ENCODE measurements at regions not wholly inside any gene's neighbourhood (a gene's known extent, or its start where the extent isn't known, plus 50 kb on each side); places are given as distances from the start of the nearest gene placed in this dataset.
"Not testable (repeated sequence)": the region's sequence is repeated elsewhere in the genome, so short reads cannot be mapped to it uniquely, and the experiment has no call there.

- no peak for DNase-seq
Measured at GRCh38 chr4:188754372-188755002, 615.2 kb downstream of the TRIML1 start.

- DNase-seq, result no peak
Measured at GRCh38 chr4:188767496-188767895, 628.3 kb downstream of the TRIML1 start.

GRCh38 chr4:188778905-188779304 lies 639.7 kb downstream of the TRIML1 start:
- no peak for DNase-seq

- DNase-seq, result no peak
Measured at GRCh38 chr4:188779581-188779980, 640.3 kb downstream of the TRIML1 start.

- DNase-seq, result no peak
Measured at GRCh38 chr4:188780028-188780427, 640.8 kb downstream of the TRIML1 start.

GRCh38 chr4:188780686-188781085 lies 641.4 kb downstream of the TRIML1 start:
- DNase-seq, result no peak

- DNase-seq, result no peak
Measured at GRCh38 chr4:188781655-188782054, 642.4 kb downstream of the TRIML1 start.

- no peak for DNase-seq
Measured at GRCh38 chr4:188783175-188783574, 643.9 kb downstream of the TRIML1 start.

GRCh38 chr4:188783606-188784160 lies 644.4 kb downstream of the TRIML1 start:
- peak in 1 of 3 experiments; percentile 8 for DNase-seq

- not testable (repeated sequence) for DNase-seq
Measured at GRCh38 chr4:188796600-188796999, 657.4 kb downstream of the TRIML1 start.

- not testable (repeated sequence) for DNase-seq
Measured at GRCh38 chr4:188797011-188797410, 657.8 kb downstream of the TRIML1 start.

GRCh38 chr4:188804861-188805260 lies 665.6 kb downstream of the TRIML1 start:
- no peak for DNase-seq

GRCh38 chr4:188811121-188811520 lies 671.9 kb downstream of the TRIML1 start:
- no peak for DNase-seq

GRCh38 chr4:188812644-188813043 lies 673.4 kb downstream of the TRIML1 start:
- DNase-seq, result no peak

- no peak for DNase-seq
Measured at GRCh38 chr4:188818300-188818699, 679.1 kb downstream of the TRIML1 start.

- no peak for DNase-seq
Measured at GRCh38 chr4:188819233-188819632, 680.0 kb downstream of the TRIML1 start.

- no peak for DNase-seq
Measured at GRCh38 chr4:188821500-188821899, 682.3 kb downstream of the TRIML1 start.

GRCh38 chr4:188822698-188823097 lies 683.5 kb downstream of the TRIML1 start:
- no peak for DNase-seq

- no peak for DNase-seq
Measured at GRCh38 chr4:188824553-188824952, 685.3 kb downstream of the TRIML1 start.

- no peak for DNase-seq
Measured at GRCh38 chr4:188826393-188826792, 687.2 kb downstream of the TRIML1 start.

- DNase-seq, result peak in 1 of 3 experiments; percentile 8
Measured at GRCh38 chr4:188839704-188840103, 700.5 kb downstream of the TRIML1 start.

GRCh38 chr4:188841523-188841922 lies 702.3 kb downstream of the TRIML1 start:
- no peak for DNase-seq

- DNase-seq, result no peak
Measured at GRCh38 chr4:188854436-188854835, 715.2 kb downstream of the TRIML1 start.

GRCh38 chr4:188858696-188859095 lies 719.5 kb downstream of the TRIML1 start:
- no peak for DNase-seq

GRCh38 chr4:188864741-188865140 lies 725.5 kb downstream of the TRIML1 start:
- DNase-seq, result no peak
